A673 (cell line): ENCODE measurements at regions not wholly inside any gene's neighbourhood (a gene's known extent, or its start where the extent isn't known, plus 50 kb on each side); places are given as distances from the start of the nearest gene placed in this dataset.

Source experiments
- BruUV-seq: library from RNA; stranded (reverse); fragments of 400-500 nt; replicated peaks from 2 replicates; lab custom pipeline; 2021; lab: Mats Ljungman, UMichigan
- CTCF ChIA-PET: fragments of 300-600 bp; sonication (Branson Sonifier 250); formaldehyde crosslinking; loops from one replicate; lab custom pipeline; 2022; ENCODE audit warnings: antibody characterized with exemption; lab: Charles Lee
- POLR2A ChIA-PET: fragments of 300-600 bp; sonication (Branson Sonifier 250); formaldehyde crosslinking; loops from one replicate; lab custom pipeline; 2022; ENCODE audit warnings: antibody characterized with exemption; ENCODE audit not compliant: low non-redundant PET; lab: Charles Lee
- DNase-seq: peaks from one replicate; pipeline ENCODE4 v3.0.0-alpha.2; 2015; ENCODE audit warnings: low spot score
- H3K27ac ChIP-seq: fragments of 200-600 bp; sonication (generic); 2 replicates; pipeline ENCODE4 v1.5.1; 2016; ENCODE audit warnings: mixed run types, low read depth, mild to moderate bottlenecking, mixed read lengths, antibody characterized with exemption, low read length; ENCODE audit not compliant: poor library complexity, severe bottlenecking
- H3K27me3 ChIP-seq: fragments of 200-600 bp; sonication (generic); replicated peaks from 2 replicates; pipeline ENCODE4 v1.6.1; 2017; ENCODE audit warnings: mixed run types, low read depth, mild to moderate bottlenecking, mixed read lengths, antibody characterized with exemption, low read length; ENCODE audit not compliant: insufficient read depth, poor library complexity
- H3K36me3 ChIP-seq: fragments of 200-600 bp; sonication (generic); 2 replicates; pipeline ENCODE4 v1.6.1; 2016; ENCODE audit warnings: mixed run types, mild to moderate bottlenecking, mixed read lengths, antibody characterized with exemption, low read length; ENCODE audit not compliant: insufficient read depth, poor library complexity, severe bottlenecking
- H3K4me1 ChIP-seq: fragments of 200-600 bp; sonication (generic); 2 replicates; pipeline ENCODE4 v1.6.1; 2017; ENCODE audit warnings: mixed run types, mild to moderate bottlenecking, mixed read lengths, antibody characterized with exemption, low read length; ENCODE audit not compliant: insufficient read depth, poor library complexity, severe bottlenecking
- H3K4me3 ChIP-seq: fragments of 200-600 bp; sonication (generic); 2 replicates; pipeline ENCODE4 v1.5.1; 2016; ENCODE audit warnings: low read depth, mixed run types, mild to moderate bottlenecking, mixed read lengths, low read length; ENCODE audit not compliant: poor library complexity, severe bottlenecking
- H3K9me3 ChIP-seq: fragments of 200-600 bp; sonication (generic); 2 replicates; pipeline ENCODE4 v1.6.1; 2016; ENCODE audit warnings: mixed run types, low read depth, mild to moderate bottlenecking, mixed read lengths, antibody characterized with exemption, low read length; ENCODE audit not compliant: poor library complexity, severe bottlenecking
- EZH2 ChIP-seq: fragments of 200-600 bp; sonication (generic); IDR thresholded peaks from 2 replicates; pipeline ENCODE4 v1.6.1; 2017; ENCODE audit warnings: borderline replicate concordance, low read depth, mild to moderate bottlenecking, mixed read lengths, antibody characterized with exemption, low read length; ENCODE audit not compliant: poor library complexity, severe bottlenecking
- intact Hi-C: fragments of 100-400 bp; cut with micrococcal nuclease; formaldehyde crosslinking; loops from one replicate; pipeline ENCODE4 v1.10.0; 2022; ENCODE audit not compliant: unreplicated experiment
- TF ChIP-seq, protein P1 (sequence below): fragments of 300-800, 200-600 bp; sonication (generic); conservative IDR thresholded peaks from 2 replicates; pipeline ENCODE4 v1.5.1; 2017; ENCODE audit warnings: low read depth, mild to moderate bottlenecking, antibody characterized with exemption, low read length, moderate library complexity, mixed read lengths

DNA sequence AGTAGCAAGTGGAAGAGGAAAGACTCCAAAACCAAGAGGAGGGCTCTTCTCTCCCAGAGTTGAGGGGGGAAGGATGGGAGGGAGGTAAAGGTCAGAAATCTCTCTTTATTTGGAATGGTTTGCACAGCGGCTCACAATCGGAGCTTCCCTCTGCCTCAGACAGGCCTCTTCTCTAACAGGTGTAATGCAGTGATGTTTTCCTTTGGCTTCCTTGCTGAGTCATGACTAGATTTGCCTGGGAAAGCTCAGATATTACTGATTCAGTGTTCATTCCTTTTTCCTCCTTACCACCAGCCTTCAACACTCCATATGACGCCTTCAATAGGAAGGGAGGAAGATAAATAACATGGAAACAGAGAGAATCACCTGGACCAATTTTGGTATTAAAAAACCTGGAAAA lies 136.6 kb downstream of the RNF152 start:
- Histone ChIP-seq H3K9me3 (no peaks in the 10 kb centered on the region), H3K4me1 (no peaks in the 10 kb centered on the region), H3K4me3 (no peak overlapping the region), H3K27me3 (no peaks in the 10 kb centered on the region), H3K27ac (no peak overlapping the region), H3K36me3 (no peaks in the 10 kb centered on the region)
- intact Hi-C loops = no loop called here
- TF ChIP-seq, protein P1, sequence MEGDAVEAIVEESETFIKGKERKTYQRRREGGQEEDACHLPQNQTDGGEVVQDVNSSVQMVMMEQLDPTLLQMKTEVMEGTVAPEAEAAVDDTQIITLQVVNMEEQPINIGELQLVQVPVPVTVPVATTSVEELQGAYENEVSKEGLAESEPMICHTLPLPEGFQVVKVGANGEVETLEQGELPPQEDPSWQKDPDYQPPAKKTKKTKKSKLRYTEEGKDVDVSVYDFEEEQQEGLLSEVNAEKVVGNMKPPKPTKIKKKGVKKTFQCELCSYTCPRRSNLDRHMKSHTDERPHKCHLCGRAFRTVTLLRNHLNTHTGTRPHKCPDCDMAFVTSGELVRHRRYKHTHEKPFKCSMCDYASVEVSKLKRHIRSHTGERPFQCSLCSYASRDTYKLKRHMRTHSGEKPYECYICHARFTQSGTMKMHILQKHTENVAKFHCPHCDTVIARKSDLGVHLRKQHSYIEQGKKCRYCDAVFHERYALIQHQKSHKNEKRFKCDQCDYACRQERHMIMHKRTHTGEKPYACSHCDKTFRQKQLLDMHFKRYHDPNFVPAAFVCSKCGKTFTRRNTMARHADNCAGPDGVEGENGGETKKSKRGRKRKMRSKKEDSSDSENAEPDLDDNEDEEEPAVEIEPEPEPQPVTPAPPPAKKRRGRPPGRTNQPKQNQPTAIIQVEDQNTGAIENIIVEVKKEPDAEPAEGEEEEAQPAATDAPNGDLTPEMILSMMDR = no peak
- no peak for TF ChIP-seq EZH2
- DNase-seq = no peak
- POLR2A ChIA-PET = interaction anchor here (0.5 kb wide), 1 partner anchor 287 kb away, joined by 3 read pairs; no protein-coding TSS in a partner anchor
- no TSS peak for BruUV-seq
- CTCF ChIA-PET = no interaction called here

DNA sequence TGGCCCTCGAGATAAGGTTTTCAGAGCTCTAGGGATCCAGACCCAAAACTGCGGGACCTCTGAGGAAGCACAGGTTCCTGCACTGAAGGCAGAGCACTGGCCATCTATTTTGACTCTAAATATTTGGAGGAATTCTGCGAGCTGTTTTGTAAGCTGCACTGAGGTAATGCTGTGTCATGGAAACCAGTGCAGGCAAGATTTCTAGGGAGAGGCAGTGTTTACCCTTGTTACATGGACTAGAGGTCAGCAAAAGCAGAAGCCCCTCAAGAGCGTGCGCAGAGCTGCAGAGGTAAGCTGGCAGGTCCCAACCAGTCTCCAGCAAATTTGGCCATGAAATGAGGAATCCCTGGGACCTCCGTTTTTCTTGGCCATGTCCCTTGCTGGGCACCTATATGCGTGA lies 137.3 kb downstream of the RNF152 start:
- no peaks in the 10 kb centered on the region for H3K36me3 ChIP-seq
- no peak overlapping the region for H3K27ac ChIP-seq
- no peaks in the 10 kb centered on the region for H3K27me3 ChIP-seq
- TF ChIP-seq, protein P1 = no peak
- TF ChIP-seq EZH2 = no peak
- ChIA-PET CTCF (no interaction called here), POLR2A (interaction anchor here (0.5 kb wide), 1 partner anchor 287 kb away, joined by 3 read pairs; no protein-coding TSS in a partner anchor)
- H3K4me1 ChIP-seq = no peaks in the 10 kb centered on the region
- BruUV-seq = no TSS peak
- no peak for DNase-seq
- H3K4me3 ChIP-seq = no peak overlapping the region
- no peaks in the 10 kb centered on the region for H3K9me3 ChIP-seq
- intact Hi-C loops = no loop called here

- no peaks in the 10 kb centered on the region for H3K4me1 ChIP-seq
- TF ChIP-seq, protein P1 = no peak
- TF ChIP-seq EZH2 = no peak
- DNase-seq = no peak
- no peak overlapping the region for H3K27ac ChIP-seq
- no peaks in the 10 kb centered on the region for H3K36me3 ChIP-seq
- intact Hi-C loops = no loop called here
- CTCF ChIA-PET = no interaction called here
- H3K4me3 ChIP-seq = no peak overlapping the region
- H3K9me3 ChIP-seq = no peaks in the 10 kb centered on the region
- no peaks in the 10 kb centered on the region for H3K27me3 ChIP-seq
- POLR2A ChIA-PET = no interaction called here
- BruUV-seq = no TSS peak
Observed at GRCh38 chr18:61754039-61754583, 138.7 kb downstream of the RNF152 start.
